COR-L47 (cell line): ENCODE measurements at regions not wholly inside any gene's neighbourhood (a gene's known extent, or its start where the extent isn't known, plus 50 kb on each side); places are given as distances from the start of the nearest gene placed in this dataset.
"Not testable (repeated sequence)": the region's sequence is repeated elsewhere in the genome, so short reads cannot be mapped to it uniquely, and the experiment has no call there.

ENCODE experiments used
- DNase-seq: peaks from one replicate; lab custom pipeline; 2025; lab: John Stamatoyannopoulos, UW

DNA sequence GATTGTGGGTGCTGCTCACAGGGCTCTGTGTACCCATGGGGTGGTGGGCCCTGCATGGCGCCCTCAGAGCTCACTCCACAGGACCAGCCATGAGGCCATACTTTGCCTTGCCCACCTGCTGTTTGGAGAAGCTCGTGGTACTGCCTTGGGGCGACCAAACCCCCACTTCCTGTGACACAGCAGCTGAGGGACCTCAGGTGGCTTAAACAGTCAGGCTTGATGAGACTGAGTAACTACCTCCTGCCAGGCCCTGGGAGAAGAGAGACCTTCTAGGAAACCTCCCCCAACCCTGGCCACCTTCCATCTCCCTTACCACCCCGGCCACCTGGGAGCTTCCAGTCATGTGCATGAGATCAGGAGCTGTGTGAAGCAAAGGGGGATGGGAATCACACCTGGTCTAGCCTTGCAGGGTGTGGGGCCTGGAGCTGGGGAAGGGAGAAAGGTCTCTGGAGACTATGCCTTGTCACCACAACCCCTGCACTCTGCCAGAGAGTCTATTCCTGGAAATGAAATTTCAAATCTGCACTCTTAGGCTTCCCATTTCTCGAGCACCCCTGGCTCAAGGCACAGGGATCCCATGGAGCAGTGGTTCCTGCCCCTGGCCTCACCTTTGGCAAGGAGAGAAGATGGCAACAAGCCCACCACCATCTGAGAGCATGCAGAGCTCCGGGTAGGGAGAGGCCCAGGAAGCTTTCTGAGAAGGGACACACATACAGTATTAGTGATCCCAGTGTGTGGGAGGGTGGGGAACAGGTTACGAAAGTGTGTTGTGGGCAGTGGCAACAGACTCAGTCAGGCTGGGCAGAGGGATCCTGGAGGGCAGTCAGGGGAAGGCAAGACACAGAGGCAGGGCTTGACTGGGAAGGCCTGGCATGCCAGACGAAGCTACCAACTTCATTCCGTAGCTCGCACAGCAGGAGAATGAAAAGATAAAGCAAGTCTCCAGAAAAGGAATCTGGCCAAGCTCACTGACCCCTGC, 125.0 kb downstream of the URI1 start:
- DNase-seq = no peak

DNA sequence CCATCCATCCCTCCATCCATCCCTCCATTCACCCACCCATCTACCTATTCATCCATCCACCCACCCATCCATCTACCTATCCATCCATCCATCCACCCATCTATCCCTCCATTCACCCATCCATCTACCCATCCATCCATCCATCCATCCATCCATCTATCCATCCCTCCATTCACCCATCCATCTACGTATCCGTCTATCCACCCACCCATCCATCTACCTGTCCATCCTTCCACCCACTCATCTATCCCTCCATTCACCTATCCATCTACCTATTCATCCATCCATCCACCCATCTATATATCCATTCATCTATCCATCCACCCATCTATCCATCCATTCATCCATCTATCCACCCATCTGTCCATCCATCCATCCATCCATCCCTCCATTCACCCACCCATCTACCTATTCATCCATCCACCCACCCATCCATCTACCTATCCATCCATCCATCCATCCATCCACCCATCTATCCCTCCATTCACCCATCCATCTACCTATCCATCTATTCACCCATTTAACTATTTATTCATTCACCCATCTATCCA, 126.0 kb downstream of the URI1 start:
- DNase-seq = not testable (repeated sequence)

DNA sequence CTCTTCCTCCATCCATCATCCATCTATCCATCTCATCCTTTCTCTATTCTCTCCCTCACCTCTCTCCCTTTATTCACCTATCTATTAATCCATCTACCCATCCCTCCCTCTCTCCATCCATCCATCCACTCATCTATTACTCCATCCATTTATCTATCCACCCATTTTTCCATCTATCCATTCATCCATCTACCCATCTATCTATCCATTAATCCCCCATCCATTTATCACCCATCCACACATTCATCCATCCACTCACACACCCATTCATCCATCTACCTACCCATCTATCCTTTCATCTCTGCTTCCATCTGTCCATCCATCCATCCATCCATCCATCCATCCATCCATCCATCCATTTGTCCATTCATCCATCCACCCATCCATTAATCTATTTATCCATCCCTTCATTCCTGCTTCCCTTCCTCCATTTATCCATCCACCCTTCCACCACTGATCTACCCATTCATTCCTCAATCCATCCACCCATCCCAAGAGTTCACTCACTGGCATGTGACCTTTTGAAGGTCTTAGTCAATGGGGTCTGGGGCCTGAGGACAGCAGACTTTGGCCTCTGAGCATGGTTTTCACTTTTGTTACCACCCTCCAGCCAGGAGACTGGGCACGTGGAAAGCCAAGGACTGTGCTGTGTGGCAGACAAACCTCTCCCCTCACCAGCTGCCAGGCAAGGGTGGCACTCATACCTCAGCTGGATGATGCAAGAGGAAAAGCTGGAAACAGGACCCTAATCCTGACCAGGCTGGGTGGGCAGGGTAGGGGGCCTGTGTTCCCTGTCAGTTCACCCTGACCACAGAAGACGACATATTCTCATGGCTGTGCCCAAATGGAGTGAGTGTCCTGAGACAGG, 126.7 kb downstream of the URI1 start:
- DNase-seq = no peak

DNA sequence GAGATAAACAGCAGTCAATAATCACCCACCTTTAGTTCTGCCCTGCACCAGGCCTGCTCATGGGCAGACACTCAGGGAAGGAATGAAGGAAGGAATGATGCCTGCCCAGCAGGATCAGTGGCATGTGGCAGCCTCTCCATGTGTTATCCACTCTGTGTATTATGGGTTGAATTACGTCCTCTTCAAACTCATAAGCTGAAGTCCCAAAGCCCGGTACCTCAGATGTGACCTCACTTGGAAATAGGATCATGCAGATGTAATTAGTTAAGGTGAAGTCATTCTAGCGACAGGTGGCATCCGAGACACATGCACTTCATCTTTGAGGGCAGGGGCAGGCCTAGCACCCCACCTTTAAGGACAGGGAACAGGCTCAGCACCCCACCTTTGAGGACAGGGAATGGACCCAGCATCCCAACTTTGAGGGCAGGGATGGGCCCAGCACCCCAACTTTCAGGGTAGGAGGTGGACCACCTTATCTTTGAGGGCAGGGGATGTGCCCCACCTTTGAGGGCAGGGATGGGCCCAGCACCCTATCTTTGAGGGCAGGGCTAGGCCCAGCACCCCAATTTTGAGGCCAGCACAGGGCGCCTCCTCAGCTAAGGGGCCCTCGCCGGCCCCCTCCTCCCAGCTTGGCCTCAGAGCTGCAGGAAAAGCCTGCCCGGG, 127.6 kb downstream of the URI1 start:
- no peak for DNase-seq

DNA sequence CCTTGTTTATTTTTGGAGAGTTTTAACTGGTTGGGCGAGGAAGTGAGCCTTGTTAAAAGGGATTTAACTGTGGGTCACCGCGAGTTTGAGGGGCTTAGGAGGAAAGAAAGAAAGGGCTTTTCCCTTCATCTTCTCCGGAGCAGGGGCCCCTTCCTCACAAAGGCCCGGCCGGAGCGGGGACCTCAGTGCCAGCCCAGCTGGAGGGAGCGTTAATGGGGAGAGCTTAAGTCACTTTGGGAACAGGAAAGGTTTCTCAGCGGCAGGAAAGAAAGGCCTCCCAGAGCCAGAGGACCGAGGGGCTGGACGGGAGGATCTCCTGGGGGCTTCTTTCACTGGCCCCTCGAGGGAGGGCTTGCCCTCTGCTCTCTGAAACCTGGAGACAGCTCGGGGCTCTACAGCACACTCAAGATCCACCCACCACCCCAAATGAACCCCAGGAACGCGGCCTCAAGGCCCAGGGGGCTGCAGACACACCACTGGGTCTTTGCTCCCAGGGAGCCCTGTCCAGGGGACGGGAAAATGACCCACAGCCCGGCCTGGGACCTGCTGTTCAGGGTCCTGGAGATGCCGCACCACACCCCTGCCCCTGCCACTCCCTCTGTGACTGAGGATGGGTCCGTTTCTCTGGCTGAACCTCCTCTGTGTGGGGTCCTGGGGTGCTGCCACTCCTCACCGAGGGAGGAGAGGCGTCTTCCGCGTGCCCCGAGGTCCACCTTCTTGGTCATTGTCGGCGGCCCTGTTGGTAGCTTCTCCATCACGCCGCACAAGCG, 128.3 kb downstream of the URI1 start:
- DNase-seq = no peak

DNA sequence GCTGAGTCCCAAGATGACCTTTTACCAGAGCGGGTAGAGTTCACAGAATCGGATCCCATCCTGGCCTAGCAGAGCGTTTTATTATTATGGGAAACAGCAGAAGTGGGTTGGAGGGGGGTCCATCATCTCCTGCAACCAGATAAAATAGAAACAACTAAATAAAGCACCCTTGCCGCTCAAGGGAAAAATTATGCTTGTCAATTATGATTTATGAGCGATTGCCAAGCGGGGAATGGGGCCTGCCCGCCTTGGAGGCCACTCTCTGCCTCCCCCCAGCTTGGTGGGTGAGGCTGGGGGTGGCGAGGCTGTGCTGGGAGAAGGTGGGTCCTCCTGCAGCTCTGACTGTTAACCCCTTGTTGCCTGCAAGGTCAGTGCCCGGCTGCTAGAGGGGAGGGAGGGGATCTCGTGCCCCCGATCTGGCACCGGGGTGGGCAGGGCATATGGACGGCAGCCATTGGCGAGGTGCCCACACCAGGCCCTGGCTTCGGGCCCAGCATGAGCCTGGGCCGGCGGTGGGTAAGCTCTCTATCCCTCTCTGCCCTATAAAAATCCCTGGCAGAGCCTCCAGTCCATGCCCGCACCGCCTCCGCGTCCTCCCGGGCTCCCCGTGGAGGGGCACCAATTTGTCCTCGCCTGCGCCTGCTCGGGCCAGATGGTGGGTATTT, 129.1 kb downstream of the URI1 start:
- DNase-seq = no peak

DNA sequence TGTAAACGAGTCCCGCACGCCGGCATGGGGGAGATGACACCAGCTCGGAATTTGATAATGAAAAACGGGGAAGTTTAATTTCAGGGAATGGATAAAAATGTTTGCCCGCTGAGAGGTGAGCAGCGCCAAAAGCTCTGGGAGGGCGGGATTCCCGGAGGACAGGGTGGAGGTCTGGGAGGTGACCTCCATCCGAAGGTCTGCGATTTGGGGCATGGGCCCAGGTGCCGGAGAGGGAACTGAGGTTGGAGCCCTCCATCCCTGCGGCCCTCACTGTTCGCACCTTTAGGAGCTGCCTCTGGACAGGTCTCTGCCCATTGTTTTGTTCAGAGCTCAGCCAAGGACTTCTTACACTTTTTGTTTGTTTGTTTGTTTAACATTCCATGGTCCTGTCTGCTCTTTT, 129.8 kb downstream of the URI1 start:
- no peak for DNase-seq

DNA sequence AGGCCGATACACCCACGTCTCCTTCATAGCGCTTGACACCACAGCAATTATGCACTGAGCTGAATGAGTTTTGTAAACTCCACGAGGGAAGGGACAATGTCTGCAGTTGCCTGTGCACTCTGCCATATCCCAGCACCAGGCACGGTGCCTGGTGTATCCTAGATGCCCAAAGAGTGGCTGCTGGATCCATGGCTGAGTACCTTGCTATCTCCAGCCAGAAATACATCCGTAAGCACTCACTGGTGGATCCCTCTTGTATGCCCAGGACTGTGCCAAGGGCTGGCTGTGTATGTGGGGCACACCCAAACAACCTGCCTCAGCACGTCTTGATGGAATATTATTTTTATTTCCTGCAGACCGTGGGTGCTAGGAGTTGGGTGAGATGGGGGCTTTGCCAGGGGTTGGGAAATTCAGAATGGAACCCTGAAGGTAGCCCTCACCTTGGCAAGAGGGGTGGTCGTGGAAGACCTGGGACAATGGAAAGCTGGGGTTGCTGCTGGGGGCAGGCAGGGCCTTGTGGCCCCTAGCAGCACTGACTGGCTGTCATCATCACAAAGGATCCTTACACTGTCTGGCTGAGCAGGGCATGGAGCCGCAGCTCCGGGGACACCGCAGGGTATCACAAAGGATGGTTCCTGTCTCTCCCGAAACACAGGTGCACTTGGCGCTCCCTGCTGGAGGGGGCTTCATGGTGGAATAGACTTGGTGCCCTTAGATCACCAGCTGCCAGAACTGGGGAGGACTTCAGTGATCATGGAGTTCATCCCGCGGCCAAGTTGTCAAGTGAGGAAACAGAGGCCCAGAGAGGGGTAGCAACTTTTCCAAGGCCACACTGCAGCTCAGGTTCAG, 131.3 kb downstream of the URI1 start:
- DNase-seq = no peak

DNA sequence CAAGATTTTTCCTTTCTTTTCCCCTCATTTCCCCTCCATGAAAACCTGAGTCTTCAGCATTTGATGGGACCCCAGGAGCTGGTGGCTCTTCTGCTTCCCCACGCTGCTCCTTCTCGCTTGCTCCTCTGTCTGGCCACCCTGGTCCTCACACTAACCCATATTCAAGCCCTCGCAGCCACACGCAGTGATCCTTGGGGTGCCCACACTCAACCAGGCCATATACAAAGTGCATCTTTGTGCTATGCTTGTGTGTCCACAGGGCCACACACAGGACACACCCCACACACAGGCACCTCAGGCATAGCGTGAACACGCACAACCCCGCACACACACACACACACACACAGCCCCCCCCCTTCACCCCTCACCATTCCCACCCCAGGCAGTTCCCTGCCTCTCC, 132.1 kb downstream of the URI1 start:
- DNase-seq = no peak

DNA sequence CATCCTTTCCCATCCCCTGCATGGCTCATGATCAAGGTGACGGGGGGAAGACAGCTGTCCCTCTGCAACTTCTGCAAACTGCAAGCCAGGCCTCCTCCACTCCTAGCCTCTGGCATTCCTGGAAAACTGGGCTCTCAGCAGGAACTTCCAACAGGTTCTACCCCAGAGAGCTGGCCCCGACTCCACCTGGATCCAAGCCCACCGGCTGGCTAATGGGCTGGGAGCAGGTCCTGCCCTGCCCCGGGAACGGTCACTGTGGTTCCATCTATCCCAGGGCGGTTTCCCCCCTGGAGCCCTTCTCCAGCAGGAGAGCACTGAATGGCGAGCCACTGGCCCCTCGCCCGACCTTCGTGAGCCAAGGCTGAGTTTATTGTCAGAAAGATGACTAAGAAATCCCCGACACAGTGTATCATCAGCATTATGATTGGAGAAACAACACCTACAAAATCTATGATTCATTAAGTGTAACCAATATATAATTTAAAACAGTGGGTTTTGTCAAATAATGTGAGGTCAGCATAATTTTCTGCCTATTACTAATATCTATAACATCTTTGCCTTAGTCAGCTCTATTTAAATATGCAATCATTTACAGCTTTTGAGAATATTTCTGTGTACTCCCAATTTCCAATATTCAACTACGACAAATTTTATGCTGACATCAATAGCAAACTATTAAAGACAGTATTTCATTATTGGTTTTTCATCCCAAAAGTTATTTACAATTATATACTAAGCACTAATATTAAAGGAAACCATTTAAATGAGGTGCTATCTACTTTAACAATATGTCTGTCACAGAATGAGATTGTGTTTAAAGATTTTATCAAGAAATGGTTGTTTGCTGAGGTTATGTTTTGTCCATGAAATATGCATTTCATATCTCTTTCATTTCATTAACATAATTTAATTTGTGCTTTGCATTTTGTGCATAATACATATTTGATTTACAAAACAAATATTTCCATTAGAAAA, 133.0 kb downstream of the URI1 start:
- DNase-seq = no peak

DNA sequence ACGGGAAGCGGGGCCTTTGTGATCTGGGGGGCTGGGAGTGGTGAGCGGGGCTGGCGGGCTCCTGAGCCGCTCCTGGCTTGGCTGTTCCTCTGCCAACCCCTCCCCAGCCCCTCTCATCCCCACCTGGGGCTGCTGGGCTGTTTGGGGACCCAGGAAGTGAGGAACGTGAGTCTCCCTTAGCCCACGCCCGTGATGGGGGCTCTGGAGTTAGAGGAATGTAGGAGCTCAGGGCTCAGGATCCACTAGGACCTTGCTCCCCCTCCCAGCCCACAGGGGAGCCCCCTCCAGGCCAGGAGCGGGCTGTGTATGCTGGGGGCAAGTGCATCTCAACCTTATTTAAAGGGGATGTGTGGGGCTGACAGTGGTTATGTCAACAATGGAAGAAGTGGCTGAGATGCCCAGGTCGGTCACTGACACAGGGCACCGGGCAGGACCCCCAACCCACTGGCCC, 134.1 kb downstream of the URI1 start:
- DNase-seq = no peak

DNA sequence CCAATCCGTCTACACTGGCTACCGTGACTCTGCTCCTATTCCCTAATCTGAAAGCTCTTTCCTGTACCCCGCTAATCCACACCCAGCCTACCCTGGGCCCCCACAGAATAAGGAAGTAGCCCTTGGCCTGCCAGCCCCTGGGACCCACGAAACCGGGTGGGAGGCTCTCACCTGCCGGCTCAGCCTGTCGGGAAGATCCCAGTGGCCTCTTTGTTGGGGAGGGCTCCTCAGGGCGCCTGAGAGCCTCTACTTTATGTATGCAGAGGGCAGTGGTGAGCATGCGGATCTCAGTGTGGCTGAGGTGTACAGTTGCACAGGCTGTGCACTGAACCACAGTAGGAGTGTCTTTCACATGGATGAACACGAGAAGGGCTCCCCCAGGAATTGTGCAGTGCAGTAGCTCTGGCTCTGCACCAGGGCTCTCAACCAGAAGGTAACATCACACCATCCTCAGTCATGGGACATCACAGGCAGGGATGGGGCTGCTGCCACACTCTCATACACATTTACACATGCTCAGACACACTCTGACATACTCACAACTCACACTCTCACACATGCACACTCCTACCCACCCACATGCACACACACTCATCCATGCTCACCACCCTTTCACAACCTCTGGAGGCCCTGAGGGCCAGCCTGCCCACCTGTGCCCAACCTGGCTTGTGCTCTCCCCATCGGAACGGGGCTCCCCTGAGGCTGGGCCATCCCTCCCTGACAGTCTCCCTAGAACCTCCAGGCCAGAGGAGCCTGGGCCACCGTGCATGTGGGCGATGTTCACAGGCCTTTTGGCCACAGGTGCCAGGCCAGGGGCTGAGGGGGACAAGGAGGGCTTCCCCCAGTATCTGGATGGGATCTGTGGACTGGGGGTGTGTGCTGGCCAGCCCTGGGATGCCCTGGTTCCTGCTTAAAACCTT, 135.0 kb downstream of the URI1 start:
- no peak for DNase-seq

DNA sequence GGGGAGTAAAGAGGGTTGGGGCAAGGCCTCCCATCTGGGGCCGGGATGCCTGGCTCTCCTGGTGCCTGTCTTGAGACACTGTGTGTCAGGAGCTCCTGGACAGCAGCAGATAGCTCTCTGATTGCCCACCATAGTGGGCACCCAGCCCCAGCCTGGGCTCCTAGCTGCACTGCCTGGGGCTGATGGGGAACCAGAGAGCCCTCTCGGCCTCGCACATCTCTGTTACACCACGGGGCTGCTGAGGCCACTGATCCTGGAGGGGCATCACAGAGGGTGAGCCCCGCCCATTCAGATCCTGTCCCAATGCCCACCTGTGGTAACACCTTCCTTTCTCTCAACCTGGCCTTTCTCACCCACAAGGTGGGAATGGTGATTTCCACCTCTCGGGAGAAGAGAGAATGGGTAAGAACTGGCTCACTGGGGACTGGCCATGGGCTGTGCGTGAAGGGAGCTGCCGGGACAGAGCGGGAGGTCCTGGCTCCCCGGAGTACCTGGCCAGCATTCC, 135.9 kb downstream of the URI1 start:
- DNase-seq = no peak

DNA sequence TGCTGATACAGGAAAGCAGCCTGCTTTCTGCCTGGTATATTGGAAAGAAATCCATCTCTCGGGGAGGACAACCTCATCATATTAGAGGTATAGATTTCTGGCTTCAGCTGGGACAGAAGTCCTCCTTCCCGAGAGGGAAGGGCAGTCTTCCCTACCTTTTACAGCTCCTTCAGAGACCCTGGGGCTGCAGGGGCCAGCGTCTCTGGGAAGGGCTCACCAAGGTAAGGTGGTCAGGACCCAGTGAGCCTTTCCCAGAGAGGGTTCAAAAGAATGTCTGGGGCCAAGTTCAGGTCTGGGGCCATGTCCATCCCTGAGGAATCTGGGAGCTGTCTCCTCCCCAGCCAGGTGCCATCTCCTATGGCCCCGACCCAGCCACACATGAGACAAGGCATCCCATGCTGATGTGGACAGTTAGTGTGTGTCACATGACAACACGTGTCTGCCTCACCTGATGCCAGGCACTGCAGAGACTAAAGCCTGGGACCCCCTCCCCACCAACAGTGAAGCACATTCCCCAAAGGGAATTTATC, 136.4 kb downstream of the URI1 start:
- no peak for DNase-seq

DNA sequence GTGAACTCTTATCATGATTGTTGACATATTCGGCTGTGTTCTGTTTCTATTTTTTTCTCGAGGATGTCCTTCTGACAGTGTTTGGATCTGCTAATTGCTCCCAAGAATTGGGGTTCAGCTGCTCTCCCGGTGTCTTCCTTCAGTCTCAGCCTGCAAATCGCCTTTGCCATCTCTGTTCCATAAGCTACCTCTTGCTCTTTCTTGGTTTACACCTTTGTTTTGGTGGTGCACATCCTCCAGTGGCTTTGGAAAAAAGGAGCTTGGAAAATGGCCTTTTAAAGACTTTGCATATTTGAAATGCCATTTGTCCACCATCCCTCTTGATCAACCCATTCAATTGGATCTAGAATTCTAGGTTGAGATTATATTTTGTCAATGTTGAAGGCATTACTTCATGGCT, 137.2 kb downstream of the URI1 start:
- DNase-seq = no peak

DNA sequence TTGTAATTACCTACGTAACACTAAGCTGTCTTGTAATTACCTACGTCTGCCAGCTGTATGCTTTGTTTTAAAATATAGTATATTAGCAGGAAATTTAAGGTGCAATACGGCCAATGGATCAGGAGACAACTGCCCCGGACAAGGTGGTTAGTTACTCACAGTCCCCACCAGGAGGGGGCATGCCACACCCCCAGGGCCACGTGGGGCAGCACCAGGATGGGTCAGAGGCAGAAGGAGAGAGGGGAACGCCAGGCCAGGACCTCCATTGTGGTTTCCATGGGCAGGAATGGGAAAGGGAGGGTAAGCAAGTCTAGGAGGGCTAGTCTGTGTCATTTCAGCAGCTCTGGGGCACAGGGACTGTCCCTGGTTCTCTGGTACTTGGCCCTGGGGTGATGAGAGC, 140.1 kb downstream of the URI1 start:
- no peak for DNase-seq

DNA sequence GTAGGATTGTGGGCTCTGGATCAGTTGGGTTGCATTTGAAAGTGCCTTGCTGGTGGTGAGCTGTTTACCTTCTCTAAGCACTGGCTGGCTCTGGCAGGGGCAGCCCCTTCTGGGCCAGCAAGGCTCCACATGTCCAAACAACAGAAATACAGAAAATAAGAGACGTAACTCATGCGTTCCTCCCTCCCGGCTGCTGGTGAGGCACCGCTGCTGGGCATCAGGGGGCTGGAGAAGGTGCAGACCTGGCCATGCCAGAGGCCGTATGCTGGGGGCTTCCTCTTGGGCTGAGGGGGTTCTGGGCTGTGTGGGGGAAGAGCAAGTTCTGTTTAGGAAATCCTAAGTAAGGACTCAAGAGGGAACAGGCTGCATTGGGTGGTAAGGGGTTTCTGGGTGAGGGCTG, 140.6 kb downstream of the URI1 start:
- no peak for DNase-seq
